ENCODE measurements at regions not wholly inside any gene's neighbourhood (a gene's known extent, or its start where the extent isn't known, plus 50 kb on each side); places are given as distances from the start of the nearest gene placed in this dataset.

DNA sequence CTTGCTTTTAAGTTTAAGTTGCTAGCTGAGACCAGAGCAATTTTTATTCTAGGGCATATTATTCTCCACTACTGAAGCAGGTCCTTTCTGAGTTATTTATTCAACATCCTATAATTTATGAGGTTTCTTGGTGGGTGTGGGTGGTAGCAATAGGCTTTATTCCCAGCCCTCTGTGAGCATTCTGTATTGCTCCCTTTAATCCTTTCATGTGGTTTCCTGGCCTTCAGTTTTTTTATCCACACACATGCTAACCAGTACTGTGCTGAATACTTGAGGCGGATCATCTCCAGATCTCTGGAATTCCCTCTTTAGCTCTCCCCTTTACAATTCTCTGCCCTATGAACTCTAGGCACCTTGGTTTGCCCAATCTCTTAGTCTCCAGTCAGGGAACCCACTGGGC lies 91.8 kb upstream of the GLRA1 start:
- TF ChIP-seq, protein P1, sequence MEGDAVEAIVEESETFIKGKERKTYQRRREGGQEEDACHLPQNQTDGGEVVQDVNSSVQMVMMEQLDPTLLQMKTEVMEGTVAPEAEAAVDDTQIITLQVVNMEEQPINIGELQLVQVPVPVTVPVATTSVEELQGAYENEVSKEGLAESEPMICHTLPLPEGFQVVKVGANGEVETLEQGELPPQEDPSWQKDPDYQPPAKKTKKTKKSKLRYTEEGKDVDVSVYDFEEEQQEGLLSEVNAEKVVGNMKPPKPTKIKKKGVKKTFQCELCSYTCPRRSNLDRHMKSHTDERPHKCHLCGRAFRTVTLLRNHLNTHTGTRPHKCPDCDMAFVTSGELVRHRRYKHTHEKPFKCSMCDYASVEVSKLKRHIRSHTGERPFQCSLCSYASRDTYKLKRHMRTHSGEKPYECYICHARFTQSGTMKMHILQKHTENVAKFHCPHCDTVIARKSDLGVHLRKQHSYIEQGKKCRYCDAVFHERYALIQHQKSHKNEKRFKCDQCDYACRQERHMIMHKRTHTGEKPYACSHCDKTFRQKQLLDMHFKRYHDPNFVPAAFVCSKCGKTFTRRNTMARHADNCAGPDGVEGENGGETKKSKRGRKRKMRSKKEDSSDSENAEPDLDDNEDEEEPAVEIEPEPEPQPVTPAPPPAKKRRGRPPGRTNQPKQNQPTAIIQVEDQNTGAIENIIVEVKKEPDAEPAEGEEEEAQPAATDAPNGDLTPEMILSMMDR (IDR thresholded peaks at IDR 0.05) = no peak
- no peak for TF ChIP-seq POLR2A (IDR thresholded peaks at IDR 0.05)
